OCI-LY7 (cell line): ENCODE measurements at regions not wholly inside any gene's neighbourhood (a gene's known extent, or its start where the extent isn't known, plus 50 kb on each side); places are given as distances from the start of the nearest gene placed in this dataset.

ENCODE experiments used
- CTCF ChIP-seq: fragments of 200-600 bp; sonication (generic); conservative IDR thresholded peaks from 2 replicates; pipeline ENCODE4 v1.5.1; 2014; ENCODE audit warnings: mild to moderate bottlenecking, antibody characterized with exemption, low read length, moderate library complexity, mixed read lengths
- EZH2phosphoT487 ChIP-seq: fragments of 200-600 bp; sonication (generic); IDR thresholded peaks from 2 replicates; pipeline ENCODE4 v1.6.1; 2018; ENCODE audit warnings: low read depth, borderline replicate concordance, mild to moderate bottlenecking, mixed run types, antibody characterized with exemption, low read length, moderate library complexity, mixed read lengths

GRCh38 chr4:188450571-188450970 lies 311.3 kb downstream of the TRIML1 start:
- no peak for TF ChIP-seq CTCF
- no peak for TF ChIP-seq EZH2phosphoT487
